DND-41 (cell line): ENCODE measurements at regions not wholly inside any gene's neighbourhood (a gene's known extent, or its start where the extent isn't known, plus 50 kb on each side); places are given as distances from the start of the nearest gene placed in this dataset.

ENCODE experiments used
- CTCF ChIP-seq: IDR thresholded peaks from 2 replicates; pipeline ENCODE4 v1.5.1; 2012; ENCODE audit warnings: borderline replicate concordance, low read length, moderate library complexity, mild to moderate bottlenecking; ENCODE audit not compliant: poor library complexity, severe bottlenecking; ENCODE audit errors: extremely low read depth
- EZH2 ChIP-seq: IDR thresholded peaks from 3 replicates; pipeline ENCODE4 v1.6.1; 2012; ENCODE audit warnings: borderline replicate concordance, low read depth, mild to moderate bottlenecking, moderate library complexity, low read length, inconsistent platforms; ENCODE audit not compliant: severe bottlenecking

GRCh38 chr12:5096241-5096924 is 52.7 kb downstream of the KCNA5 start:
- no peak for TF ChIP-seq CTCF
- no peak for TF ChIP-seq EZH2
